ENCODE measurements at regions not wholly inside any gene's neighbourhood (a gene's known extent, or its start where the extent isn't known, plus 50 kb on each side); places are given as distances from the start of the nearest gene placed in this dataset.

GRCh38 chr2:180562378-180562777 is 418.0 kb upstream of the UBE2E3 start:
- Histone ChIP-seq H3K9ac (ENCODE audit: low read depth, low read length) (no peak overlapping the region), H4K5ac (ENCODE audit: low read depth, low read length) (no peak overlapping the region), H3K79me1 (ENCODE audit: low read depth in 1 of 2, low read length in 2 of 2) (no peaks in the 10 kb centered on the region), H2BK5ac (ENCODE audit: low read depth, low read length, poor library complexity, severe bottlenecking) (no peak overlapping the region), H3K23ac (ENCODE audit: low read depth, low read length) (no peak overlapping the region), H4K91ac (ENCODE audit: insufficient read depth, low read depth, low read length) (no peak overlapping the region), H3K4ac (ENCODE audit: low read depth, low read length) (no peak overlapping the region), H3K27me3 (ENCODE audit: control insufficient read depth, insufficient read depth, low read length) (no peaks in the 10 kb centered on the region), H2BK20ac (ENCODE audit: low read depth, low read length) (no peak overlapping the region), H2BK15ac (ENCODE audit: low read depth, low read length) (no peak overlapping the region), H4K8ac (ENCODE audit: low read depth in 2 of 2, low read length in 2 of 2) (no peak overlapping the region), H3K9me3 (ENCODE audit: control insufficient read depth, insufficient read depth, low read length) (no peaks in the 10 kb centered on the region), H3K36me3 (ENCODE audit: control insufficient read depth, insufficient read depth, low read length) (no peaks in the 10 kb centered on the region), H3K27ac (ENCODE audit: insufficient read depth, low read length) (no peak overlapping the region), H3K4me2 (ENCODE audit: low read depth, low read length) (no peak overlapping the region), H3K9me1 (ENCODE audit: insufficient read depth, low read length) (no peaks in the 10 kb centered on the region), H3K4me1 (ENCODE audit: control insufficient read depth, insufficient read depth, low read length) (no peaks in the 10 kb centered on the region), H2AK9ac (replicated peaks; ENCODE audit: low read depth, low read length, poor library complexity) (no peak overlapping the region), H2BK120ac (ENCODE audit: low read depth, low read length) (no peak overlapping the region), H3K4me3 (ENCODE audit: insufficient read depth, low read depth, low read length) (no peak overlapping the region), H2AK5ac (ENCODE audit: low read depth, low read length) (no peak overlapping the region), H3K14ac (replicated peaks; ENCODE audit: low read depth, low read length) (no peak overlapping the region), H4K20me1 (ENCODE audit: insufficient read depth, low read length) (no peaks in the 10 kb centered on the region), H2AFZ (replicated peaks; ENCODE audit: low read length, poor library complexity) (peak overlapping the region; percentile 52), H3K56ac (ENCODE audit: extremely low read depth, insufficient read depth, low read length) (no peak overlapping the region), H3K18ac (ENCODE audit: low read depth, low read length) (no peak overlapping the region)
- TF ChIP-seq BHLHE40 (IDR thresholded peaks at IDR 0.05; ENCODE audit: low read depth, low read length) (no peak), RFX5 (IDR thresholded peaks at IDR 0.05; ENCODE audit: low read depth, low read length) (no peak), CTCF (conservative IDR thresholded peaks at IDR 0.05; ENCODE audit: low read depth, low read length) (no peak), MAZ (IDR thresholded peaks at IDR 0.05; ENCODE audit: borderline replicate concordance, low read depth, low read length) (no peak), POLR2A (IDR thresholded peaks at IDR 0.05; ENCODE audit: low read depth, low read length) (no peak), MXI1 (IDR thresholded peaks at IDR 0.05; ENCODE audit: borderline replicate concordance, low read depth, low read length) (no peak), NFE2L2 (IDR thresholded peaks at IDR 0.05; ENCODE audit: low read depth, low read length) (no peak), USF2 (IDR thresholded peaks at IDR 0.05; ENCODE audit: low read depth, low read length) (no peak), CHD1 (IDR thresholded peaks at IDR 0.05; ENCODE audit: low read depth, low read length) (no peak), RAD21 (IDR thresholded peaks at IDR 0.05; ENCODE audit: low read length) (no peak)
- CTCF ChIA-PET: no interaction called here
- no peak for DNase-seq
- in situ Hi-C loops (cut with MboI; ENCODE audit: low sequenced_read_pairs): no loop called here
- POLR2A ChIA-PET (ENCODE audit: unreplicated experiment): no interaction called here
- dilution Hi-C loops (cut with HindIII; ENCODE audit: low sequenced_read_pairs, unreplicated experiment): no loop called here
- intact Hi-C loops (cut with micrococcal nuclease): loop anchor here (2.0 kb wide), 1 partner anchor 14 kb away; no protein-coding TSS in a partner anchor
- WGBS, 2 experiments (ENCODE audit: extremely low coverage in 2 of 2, insufficient read length in 1 of 2): no CpG with 5 or more reads among the region's 3 CpGs
- BruUV-seq (replicated peaks): no TSS peak
- no peak for ATAC-seq (ENCODE audit: low read depth)
